ACC112 (cell line): ENCODE measurements at regions not wholly inside any gene's neighbourhood (a gene's known extent, or its start where the extent isn't known, plus 50 kb on each side); places are given as distances from the start of the nearest gene placed in this dataset.
"Not testable (repeated sequence)": the region's sequence is repeated elsewhere in the genome, so short reads cannot be mapped to it uniquely, and the experiment has no call there.

Experiments
- H2AFZ ChIP-seq: fragments of 200-600 bp; sonication (generic); one replicate; pipeline ENCODE4 v1.6.0; 2017; ENCODE audit warnings: antibody characterized with exemption, low read length; ENCODE audit not compliant: unreplicated experiment
- H3K27ac ChIP-seq: fragments of 200-600 bp; sonication (generic); 2 replicates; pipeline ENCODE4 v1.5.1; 2014; ENCODE audit warnings: low read depth, mild to moderate bottlenecking, antibody characterized with exemption, low read length, moderate library complexity
- H3K27me3 ChIP-seq: fragments of 200-600 bp; sonication (generic); 2 replicates; pipeline ENCODE4 v1.6.1; 2014; ENCODE audit warnings: mild to moderate bottlenecking, antibody characterized with exemption, low read length, moderate library complexity, mixed read lengths; ENCODE audit not compliant: insufficient read depth
- H3K36me3 ChIP-seq: fragments of 200-600 bp; sonication (generic); 2 replicates; pipeline ENCODE4 v1.6.1; 2016; ENCODE audit warnings: mild to moderate bottlenecking, antibody characterized with exemption, low read length, moderate library complexity, mixed read lengths; ENCODE audit not compliant: insufficient read depth
- H3K4me1 ChIP-seq: fragments of 200-600 bp; sonication (generic); one replicate; pipeline ENCODE4 v1.6.1; 2016; ENCODE audit warnings: low read length, mixed read lengths; ENCODE audit not compliant: insufficient read depth, unreplicated experiment, control insufficient read depth
- H3K4me3 ChIP-seq: fragments of 200-600 bp; sonication (generic); 2 replicates; pipeline ENCODE4 v1.5.1; 2014; ENCODE audit warnings: mild to moderate bottlenecking, low read depth, low read length
- H3K79me2 ChIP-seq: fragments of 200-600 bp; sonication (generic); one replicate; pipeline ENCODE4 v1.6.0; 2016; ENCODE audit warnings: low read length; ENCODE audit not compliant: control insufficient read depth, unreplicated experiment, insufficient read depth

- no peaks in the 10 kb centered on the region for H3K36me3 ChIP-seq
- H3K27ac ChIP-seq, result peak overlapping the region; percentile 75; the same call in 1 of the 2 replicates
- peaks cover 60% of the 10 kb centered on the region for H3K4me1 ChIP-seq
- H3K4me3 ChIP-seq, result no peak overlapping the region
- no peaks in the 10 kb centered on the region for H3K79me2 ChIP-seq
- H3K27me3 ChIP-seq, result no peaks in the 10 kb centered on the region
- peak overlapping the region; percentile 6 for H2AFZ ChIP-seq
These were observed 103.7 kb upstream of the UGP2 start for GRCh38 chr2:63738019-63738418.

- not testable (repeated sequence) for H2AFZ ChIP-seq, H3K79me2 ChIP-seq, H3K4me3 ChIP-seq, H3K36me3 ChIP-seq, H3K27ac ChIP-seq, H3K27me3 ChIP-seq
- H3K4me1 ChIP-seq, result peaks cover 60% of the 10 kb centered on the region
These were observed 102.5 kb upstream of the UGP2 start for GRCh38 chr2:63739180-63739579.

GRCh38 chr2:63740020-63740419, 101.7 kb upstream of the UGP2 start:
- no peak overlapping the region for H3K4me3 ChIP-seq
- no peak overlapping the region for H2AFZ ChIP-seq
- H3K27ac ChIP-seq, result no peak overlapping the region
- no peaks in the 10 kb centered on the region for H3K79me2 ChIP-seq
- no peaks in the 10 kb centered on the region for H3K36me3 ChIP-seq
- H3K4me1 ChIP-seq, result peaks cover 56% of the 10 kb centered on the region
- H3K27me3 ChIP-seq, result no peaks in the 10 kb centered on the region

GRCh38 chr2:63740943-63741342, 100.8 kb upstream of the UGP2 start:
- H3K27me3 ChIP-seq, result no peaks in the 10 kb centered on the region
- no peak overlapping the region for H3K4me3 ChIP-seq
- H3K36me3 ChIP-seq, result no peaks in the 10 kb centered on the region
- no peaks in the 10 kb centered on the region for H3K79me2 ChIP-seq
- peaks cover 47% of the 10 kb centered on the region for H3K4me1 ChIP-seq
- peak overlapping the region; percentile 39 for H2AFZ ChIP-seq
- H3K27ac ChIP-seq, result peak overlapping the region; percentile 4; the same call in 1 of the 2 replicates

- H3K27ac ChIP-seq, result peak overlapping the region; percentile 24; the same call in 1 of the 2 replicates
- H2AFZ ChIP-seq, result peak overlapping the region; percentile 39
- no peak overlapping the region for H3K4me3 ChIP-seq
- H3K4me1 ChIP-seq, result peaks cover 36% of the 10 kb centered on the region
- no peaks in the 10 kb centered on the region for H3K27me3 ChIP-seq
- H3K36me3 ChIP-seq, result no peaks in the 10 kb centered on the region
- no peaks in the 10 kb centered on the region for H3K79me2 ChIP-seq
These were observed 99.7 kb upstream of the UGP2 start for GRCh38 chr2:63741884-63742579.

- no peaks in the 10 kb centered on the region for H3K27me3 ChIP-seq
- H2AFZ ChIP-seq, result no peak overlapping the region
- H3K79me2 ChIP-seq, result no peaks in the 10 kb centered on the region
- peaks cover 31% of the 10 kb centered on the region for H3K4me1 ChIP-seq
- H3K27ac ChIP-seq, result no peak overlapping the region
- H3K4me3 ChIP-seq, result no peak overlapping the region
- H3K36me3 ChIP-seq, result no peaks in the 10 kb centered on the region
These were observed 99.1 kb upstream of the UGP2 start for GRCh38 chr2:63742580-63742976.

- Histone ChIP-seq H3K4me3 (no peak overlapping the region), H3K79me2 (no peaks in the 10 kb centered on the region), H2AFZ (no peak overlapping the region), H3K4me1 (peaks cover 23% of the 10 kb centered on the region), H3K27ac (no peak overlapping the region), H3K36me3 (no peaks in the 10 kb centered on the region), H3K27me3 (no peaks in the 10 kb centered on the region)
These were observed 98.3 kb upstream of the UGP2 start for GRCh38 chr2:63743170-63743981.

GRCh38 chr2:63743982-63744966, 97.4 kb upstream of the UGP2 start:
- Histone ChIP-seq H3K27me3 (no peaks in the 10 kb centered on the region), H2AFZ (no peak overlapping the region), H3K36me3 (no peaks in the 10 kb centered on the region), H3K4me1 (peaks cover 22% of the 10 kb centered on the region), H3K4me3 (no peak overlapping the region), H3K79me2 (no peaks in the 10 kb centered on the region), H3K27ac (no peak overlapping the region)

- not testable (repeated sequence) for H3K79me2 ChIP-seq, H3K27ac ChIP-seq, H3K27me3 ChIP-seq, H2AFZ ChIP-seq, H3K36me3 ChIP-seq, H3K4me3 ChIP-seq
- peaks cover 11% of the 10 kb centered on the region for H3K4me1 ChIP-seq
These were observed 95.1 kb upstream of the UGP2 start for GRCh38 chr2:63746548-63746947.

GRCh38 chr2:63751901-63752300, 89.8 kb upstream of the UGP2 start:
- Histone ChIP-seq H2AFZ (no peak overlapping the region), H3K27ac (no peak overlapping the region), H3K4me3 (no peak overlapping the region), H3K4me1 (peaks cover 19% of the 10 kb centered on the region), H3K79me2 (no peaks in the 10 kb centered on the region), H3K36me3 (no peaks in the 10 kb centered on the region), H3K27me3 (no peaks in the 10 kb centered on the region)
